ENCODE measurements at regions not wholly inside any gene's neighbourhood (a gene's known extent, or its start where the extent isn't known, plus 50 kb on each side); places are given as distances from the start of the nearest gene placed in this dataset.
"Not testable (repeated sequence)": the region's sequence is repeated elsewhere in the genome, so short reads cannot be mapped to it uniquely, and the experiment has no call there.

DNA sequence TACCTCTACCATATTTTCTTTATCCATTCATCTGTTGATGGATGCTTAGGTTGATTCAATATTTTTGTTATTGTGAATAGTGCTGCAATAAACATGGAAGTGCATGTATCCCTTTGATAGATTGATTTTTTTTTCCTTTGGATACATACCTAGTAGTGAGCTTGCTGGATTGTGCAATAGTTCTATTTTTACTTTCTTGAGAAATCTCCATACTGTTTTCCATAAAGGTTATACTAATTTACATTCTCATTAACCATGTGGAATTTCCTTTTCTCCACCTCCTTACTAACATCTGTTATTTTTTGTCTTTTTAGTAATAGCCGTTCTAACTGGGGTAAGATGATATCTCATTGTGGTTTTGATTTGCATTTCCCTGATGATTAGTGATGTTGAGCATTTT, 124.6 kb upstream of the TOX3 start:
- no peak for DNase-seq (ENCODE audit: low read depth in 1 of 2, low spot score in 2 of 2)
- H3K27me3 ChIP-seq (replicated peaks) = no peaks in the 10 kb centered on the region
- H3K4me1 ChIP-seq (replicated peaks) = no peaks in the 10 kb centered on the region
- no peaks in the 10 kb centered on the region for H3K9me3 ChIP-seq (replicated peaks)
- no peaks in the 10 kb centered on the region for H3K36me3 ChIP-seq
- H3K4me3 ChIP-seq = no peak overlapping the region
- H3K27ac ChIP-seq = no peak overlapping the region

DNA sequence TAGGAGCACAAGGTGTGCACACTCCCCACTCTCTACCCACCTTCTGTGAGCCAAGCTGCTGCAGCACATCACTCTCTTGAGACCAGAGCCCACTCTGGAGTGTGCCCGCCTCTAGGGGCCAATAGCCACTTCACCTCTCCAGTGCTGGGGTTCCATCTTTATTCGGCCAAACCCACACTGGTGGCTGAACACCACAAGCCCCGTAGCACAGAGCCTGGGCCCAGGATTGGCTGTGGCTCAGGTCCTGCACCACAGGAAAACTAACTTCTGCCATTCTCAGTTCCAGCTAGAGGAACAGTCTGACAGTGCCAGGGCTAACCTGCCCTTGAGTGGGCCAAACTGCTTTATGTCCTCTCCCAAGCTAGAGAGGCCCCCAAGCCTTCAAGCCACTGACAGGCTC, 111.0 kb upstream of the TOX3 start:
- no peak overlapping the region for H3K27ac ChIP-seq
- DNase-seq (ENCODE audit: low read depth in 1 of 2, low spot score in 2 of 2) = no peak
- peaks cover 3% of the 10 kb centered on the region; the same call in 1 of the 2 replicates for H3K9me3 ChIP-seq (replicated peaks)
- no peaks in the 10 kb centered on the region for H3K36me3 ChIP-seq
- no peak overlapping the region for H3K4me3 ChIP-seq
- H3K27me3 ChIP-seq (replicated peaks) = no peaks in the 10 kb centered on the region
- H3K4me1 ChIP-seq (replicated peaks) = no peaks in the 10 kb centered on the region

DNA sequence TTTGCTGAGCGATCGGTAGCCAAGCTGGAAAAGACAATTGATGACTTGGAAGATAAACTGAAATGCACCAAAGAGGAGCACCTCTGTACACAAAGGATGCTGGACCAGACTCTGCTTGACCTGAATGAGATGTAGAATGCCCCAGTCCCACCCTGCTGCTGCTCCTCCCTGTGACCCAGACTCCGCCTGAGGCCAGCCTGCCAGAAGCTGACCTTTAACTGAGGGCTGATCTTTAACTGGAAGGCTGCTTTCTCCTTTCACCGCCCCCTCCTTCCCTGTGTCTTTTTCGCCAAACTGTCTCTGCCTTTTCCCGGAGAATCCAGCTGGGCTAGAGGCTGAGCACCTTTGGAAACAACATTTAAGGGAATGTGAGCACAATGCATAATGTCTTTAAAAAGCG, 109.0 kb upstream of the TOX3 start:
- H3K4me1 ChIP-seq (replicated peaks); DNase-seq (ENCODE audit: low read depth in 1 of 2, low spot score in 2 of 2): not testable (repeated sequence)

DNA sequence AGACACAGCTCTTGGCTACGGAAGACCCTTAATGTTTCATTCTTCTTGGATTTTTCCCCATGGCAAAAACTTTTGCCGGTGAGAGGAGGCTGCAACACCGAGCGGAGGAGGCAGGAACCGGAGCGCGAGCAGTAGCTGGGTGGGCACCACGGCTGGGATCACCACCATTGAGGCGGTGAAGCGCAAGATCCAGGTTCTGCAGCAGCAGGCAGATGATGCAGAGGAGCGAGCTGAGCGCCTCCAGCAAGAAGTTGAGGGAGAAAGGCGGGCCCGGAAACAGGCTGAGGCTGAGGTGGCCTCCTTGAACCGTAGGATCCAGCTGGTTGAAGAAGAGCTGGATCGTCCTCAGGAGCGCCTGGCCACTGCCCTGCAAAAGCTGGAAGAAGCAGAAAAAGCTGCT, 108.2 kb upstream of the TOX3 start:
- DNase-seq (ENCODE audit: low read depth in 1 of 2, low spot score in 2 of 2); H3K4me3 ChIP-seq: not testable (repeated sequence)

More for the DNA sequence above, 109.0 kb upstream of the TOX3 start:
- not testable (repeated sequence) for H3K4me3 ChIP-seq; H3K9me3 ChIP-seq (replicated peaks); H3K27ac ChIP-seq; H3K27me3 ChIP-seq (replicated peaks); H3K36me3 ChIP-seq

DNA sequence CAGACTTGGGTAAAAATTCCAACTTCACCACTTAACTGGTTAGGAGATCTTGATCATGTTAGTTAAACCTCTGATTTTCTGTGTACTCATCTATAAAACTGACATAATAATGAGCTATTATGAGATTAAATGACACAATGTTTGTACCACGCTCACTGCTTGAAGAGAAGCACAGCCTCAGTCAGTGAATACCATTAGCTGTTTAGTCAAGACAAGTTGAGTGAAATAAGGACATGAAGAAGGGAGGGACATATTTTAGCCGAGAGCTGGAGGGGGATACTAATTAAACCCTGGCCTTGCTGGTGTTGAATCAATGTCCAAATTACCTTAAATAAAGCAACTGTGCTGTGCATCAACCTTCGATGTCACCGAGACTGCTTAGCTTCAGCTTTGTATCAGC, 105.1 kb upstream of the TOX3 start:
- H3K4me1 ChIP-seq (replicated peaks) = no peaks in the 10 kb centered on the region
- H3K9me3 ChIP-seq (replicated peaks) = no peaks in the 10 kb centered on the region; the same call in 1 of the 2 replicates
- DNase-seq (ENCODE audit: low read depth in 1 of 2, low spot score in 2 of 2) = no peak
- H3K27me3 ChIP-seq (replicated peaks) = no peaks in the 10 kb centered on the region
- no peak overlapping the region for H3K27ac ChIP-seq
- H3K36me3 ChIP-seq = no peaks in the 10 kb centered on the region
- H3K4me3 ChIP-seq = no peak overlapping the region

More for the DNA sequence above, 108.2 kb upstream of the TOX3 start:
- H3K27ac ChIP-seq; H3K36me3 ChIP-seq; H3K9me3 ChIP-seq (replicated peaks); H3K4me1 ChIP-seq (replicated peaks); H3K27me3 ChIP-seq (replicated peaks): not testable (repeated sequence)

DNA sequence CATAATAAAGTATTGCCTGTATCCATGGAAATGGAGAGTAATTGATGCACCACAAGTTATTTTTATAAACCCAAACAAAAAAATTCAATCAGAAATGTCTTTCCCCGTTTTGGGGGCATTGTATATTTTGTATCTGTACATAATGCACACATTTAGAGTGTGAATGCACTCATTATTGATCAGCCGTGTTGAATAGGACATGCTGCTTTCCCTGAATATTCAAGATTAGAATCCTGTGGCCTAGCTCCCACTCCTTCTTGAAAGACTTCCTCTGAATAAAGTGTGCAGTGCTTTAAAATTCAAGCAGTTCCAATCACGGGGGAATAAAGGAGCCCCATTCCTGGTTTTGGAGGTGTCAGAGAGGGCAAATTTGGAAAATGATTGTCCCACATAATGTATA, 103.8 kb upstream of the TOX3 start:
- Histone ChIP-seq H3K4me3 (no peak overlapping the region), H3K9me3 (replicated peaks) (no peaks in the 10 kb centered on the region; the same call in 1 of the 2 replicates), H3K36me3 (no peaks in the 10 kb centered on the region), H3K27ac (no peak overlapping the region), H3K27me3 (replicated peaks) (no peaks in the 10 kb centered on the region), H3K4me1 (replicated peaks) (no peaks in the 10 kb centered on the region)
- DNase-seq (ENCODE audit: low read depth in 1 of 2, low spot score in 2 of 2) = no peak

DNA sequence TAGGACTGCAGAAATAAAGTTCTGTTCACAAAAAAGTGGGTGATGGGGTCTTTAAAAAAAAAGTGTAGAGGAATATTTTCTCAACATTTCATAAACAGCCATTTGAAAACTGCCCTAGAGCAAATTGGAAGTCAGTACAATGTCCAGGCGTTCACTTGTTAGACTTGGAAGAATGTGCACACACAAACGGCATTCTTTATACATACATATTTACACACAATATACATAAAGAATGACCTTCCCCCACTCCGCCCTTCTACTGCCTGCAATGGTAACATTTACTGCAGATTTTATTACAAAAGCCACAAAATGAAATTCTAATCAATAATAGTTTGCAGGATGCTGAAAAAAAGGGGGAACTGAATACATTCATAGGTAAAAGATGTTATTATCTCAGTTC, 103.4 kb upstream of the TOX3 start:
- Histone ChIP-seq H3K4me3 (no peak overlapping the region), H3K9me3 (replicated peaks) (no peaks in the 10 kb centered on the region; the same call in 1 of the 2 replicates), H3K27ac (no peak overlapping the region), H3K4me1 (replicated peaks) (no peaks in the 10 kb centered on the region), H3K36me3 (no peaks in the 10 kb centered on the region), H3K27me3 (replicated peaks) (no peaks in the 10 kb centered on the region)
- no peak for DNase-seq (ENCODE audit: low read depth in 1 of 2, low spot score in 2 of 2)

DNA sequence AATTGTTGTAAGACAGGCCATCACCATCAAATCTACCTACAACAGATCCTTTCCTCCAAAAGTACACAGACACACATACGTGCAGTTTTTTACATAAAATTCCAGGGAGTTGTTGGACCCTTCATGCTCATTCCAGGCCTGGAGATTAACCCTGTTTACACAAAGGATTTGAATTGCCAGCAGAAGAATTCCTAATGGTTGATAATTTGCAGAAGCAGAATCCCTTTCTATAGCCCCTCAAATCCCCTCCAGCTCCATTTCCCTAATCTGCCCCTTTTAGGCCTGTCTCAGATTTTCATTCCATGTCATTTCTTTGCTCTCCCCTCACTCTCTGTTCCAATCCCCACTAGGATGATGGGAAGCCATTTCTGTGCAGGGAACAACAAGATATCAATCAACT, 102.9 kb upstream of the TOX3 start:
- DNase-seq (ENCODE audit: low read depth in 1 of 2, low spot score in 2 of 2) = no peak
- H3K4me1 ChIP-seq (replicated peaks) = no peaks in the 10 kb centered on the region
- H3K9me3 ChIP-seq (replicated peaks) = no peaks in the 10 kb centered on the region; the same call in 1 of the 2 replicates
- H3K27ac ChIP-seq = no peak overlapping the region
- H3K27me3 ChIP-seq (replicated peaks) = no peaks in the 10 kb centered on the region
- no peaks in the 10 kb centered on the region for H3K36me3 ChIP-seq
- no peak overlapping the region for H3K4me3 ChIP-seq

DNA sequence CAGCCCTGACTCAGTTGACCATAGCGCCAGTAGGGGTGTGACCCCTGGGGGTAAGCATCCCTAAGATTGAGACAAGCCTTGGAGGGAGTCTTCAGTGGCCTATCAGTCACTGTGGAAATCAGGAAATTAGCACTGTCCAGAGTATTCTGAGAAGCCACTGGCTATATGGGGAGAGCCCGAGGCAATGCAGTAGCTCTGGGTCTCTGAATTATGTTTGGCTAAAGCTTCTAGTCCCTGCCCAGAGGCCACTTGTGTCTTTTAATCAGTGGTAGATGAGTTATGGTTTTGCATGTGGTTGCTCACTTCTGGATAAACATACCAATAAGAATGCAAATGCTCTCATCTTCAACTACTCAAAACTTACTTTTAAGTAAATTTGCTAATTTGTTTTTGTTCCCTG, 100.6 kb upstream of the TOX3 start:
- Histone ChIP-seq H3K9me3 (replicated peaks) (no peaks in the 10 kb centered on the region), H3K4me3 (no peak overlapping the region), H3K27me3 (replicated peaks) (no peaks in the 10 kb centered on the region), H3K4me1 (replicated peaks) (no peaks in the 10 kb centered on the region), H3K36me3 (no peaks in the 10 kb centered on the region), H3K27ac (no peak overlapping the region)
- DNase-seq (ENCODE audit: low read depth in 1 of 2, low spot score in 2 of 2) = no peak

DNA sequence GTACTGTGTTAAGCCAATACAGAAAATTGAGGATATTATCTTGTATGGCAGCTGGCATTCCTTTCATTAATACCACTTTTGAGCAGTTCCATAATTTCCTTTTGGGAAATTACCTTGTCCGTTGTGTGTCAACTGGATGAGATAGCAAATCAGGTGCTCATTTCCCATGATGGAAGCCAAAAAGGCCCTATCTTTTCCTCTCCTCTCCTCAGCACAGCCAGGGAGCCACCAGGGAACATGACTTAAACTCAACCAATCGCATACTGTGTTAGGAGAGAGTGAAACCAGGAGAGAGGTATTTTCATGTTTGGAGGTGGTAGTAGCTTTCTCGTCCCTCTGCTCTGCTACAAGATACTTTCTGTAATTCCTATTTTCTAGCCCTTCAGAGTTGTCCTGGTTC, 96.1 kb upstream of the TOX3 start:
- no peak overlapping the region for H3K4me3 ChIP-seq
- no peaks in the 10 kb centered on the region for H3K9me3 ChIP-seq (replicated peaks)
- no peaks in the 10 kb centered on the region for H3K4me1 ChIP-seq (replicated peaks)
- no peaks in the 10 kb centered on the region for H3K27me3 ChIP-seq (replicated peaks)
- no peaks in the 10 kb centered on the region for H3K36me3 ChIP-seq
- no peak for DNase-seq (ENCODE audit: low read depth in 1 of 2, low spot score in 2 of 2)
- no peak overlapping the region for H3K27ac ChIP-seq

DNA sequence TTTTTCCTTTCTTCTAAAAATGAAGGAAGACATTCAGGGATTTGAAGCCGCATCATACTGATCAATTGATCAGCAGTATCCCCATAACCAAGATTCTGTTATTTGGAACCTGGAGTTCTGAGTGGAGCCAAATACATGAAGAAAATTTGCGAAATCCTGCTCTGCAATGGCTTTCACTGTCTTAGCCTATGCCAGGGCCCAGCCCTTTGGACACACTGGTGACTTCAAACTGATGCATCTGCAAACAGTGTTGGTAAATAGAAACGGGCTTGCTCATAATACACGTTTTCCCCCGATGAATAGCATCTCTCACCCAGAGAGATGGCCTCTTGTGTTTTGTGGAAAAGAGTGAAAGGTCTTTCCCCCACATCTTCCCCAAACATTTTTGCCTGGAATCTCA, 87.6 kb upstream of the TOX3 start:
- no peak for DNase-seq (ENCODE audit: low read depth in 1 of 2, low spot score in 2 of 2)
- no peak overlapping the region for H3K27ac ChIP-seq
- no peaks in the 10 kb centered on the region for H3K4me1 ChIP-seq (replicated peaks)
- H3K27me3 ChIP-seq (replicated peaks) = no peaks in the 10 kb centered on the region
- no peaks in the 10 kb centered on the region for H3K36me3 ChIP-seq
- no peak overlapping the region for H3K4me3 ChIP-seq
- H3K9me3 ChIP-seq (replicated peaks) = no peaks in the 10 kb centered on the region

DNA sequence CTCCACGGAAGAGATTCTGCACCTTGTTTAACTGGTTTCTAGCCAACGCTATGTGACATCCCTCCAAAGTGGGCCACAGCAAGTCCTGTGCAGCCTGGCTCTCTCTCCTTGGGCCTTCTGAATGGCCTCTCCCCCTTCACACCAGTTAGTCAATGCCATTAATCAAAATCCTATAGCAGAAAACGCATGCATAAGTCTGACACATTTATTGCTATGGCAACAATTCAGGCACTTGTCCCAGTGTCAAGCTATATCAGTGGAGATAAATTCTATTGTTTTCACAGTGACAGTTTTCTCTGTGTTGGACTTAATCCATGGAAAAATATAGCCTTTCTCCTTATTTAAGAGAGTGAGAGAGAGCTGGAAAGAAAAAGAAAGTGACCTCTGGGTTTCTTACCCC, 87.2 kb upstream of the TOX3 start:
- Histone ChIP-seq H3K9me3 (replicated peaks) (no peaks in the 10 kb centered on the region), H3K4me1 (replicated peaks) (no peaks in the 10 kb centered on the region), H3K27ac (no peak overlapping the region), H3K36me3 (no peaks in the 10 kb centered on the region), H3K4me3 (no peak overlapping the region), H3K27me3 (replicated peaks) (no peaks in the 10 kb centered on the region)
- no peak for DNase-seq (ENCODE audit: low read depth in 1 of 2, low spot score in 2 of 2)

DNA sequence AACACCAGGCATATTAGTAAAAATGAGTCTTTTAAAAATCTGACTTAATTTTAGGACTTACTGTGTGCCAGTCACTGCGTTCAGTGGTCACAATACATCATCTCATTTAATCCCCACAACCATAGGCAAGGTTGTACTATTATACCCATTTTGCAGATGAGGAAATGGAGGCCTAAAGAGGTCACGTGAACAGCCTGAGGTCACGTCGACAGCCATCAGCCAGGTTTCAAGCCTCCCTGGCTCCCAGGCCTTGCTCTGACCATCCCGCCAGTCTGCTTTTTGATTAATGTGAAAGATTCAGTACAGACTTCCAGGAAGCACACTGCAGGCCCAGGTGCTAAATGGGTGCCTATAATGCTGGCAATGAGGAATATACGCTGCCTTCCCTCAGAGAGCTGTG, 86.3 kb upstream of the TOX3 start:
- Histone ChIP-seq H3K4me3 (no peak overlapping the region), H3K36me3 (no peaks in the 10 kb centered on the region), H3K27ac (no peak overlapping the region), H3K9me3 (replicated peaks) (no peaks in the 10 kb centered on the region), H3K4me1 (replicated peaks) (no peaks in the 10 kb centered on the region), H3K27me3 (replicated peaks) (no peaks in the 10 kb centered on the region)
- no peak for DNase-seq (ENCODE audit: low read depth in 1 of 2, low spot score in 2 of 2)

DNA sequence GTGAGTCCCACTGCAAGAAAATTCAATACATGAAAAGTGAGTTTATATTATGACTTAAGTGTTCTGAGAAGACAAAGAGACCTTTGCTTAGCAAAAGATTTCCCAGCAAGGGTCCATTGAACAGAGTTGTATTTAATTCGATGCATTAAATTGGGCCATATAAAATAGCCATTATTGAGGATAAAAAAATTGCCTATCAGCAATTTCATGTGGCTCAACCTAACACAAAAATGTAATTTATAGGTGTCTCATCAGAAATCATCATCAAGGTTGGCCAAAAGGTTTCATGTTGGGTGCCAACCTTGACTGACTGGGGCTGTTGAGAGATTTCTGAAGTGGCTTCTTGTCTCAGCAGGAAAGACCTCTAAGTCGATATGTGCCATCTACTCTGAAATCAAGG, 84.8 kb upstream of the TOX3 start:
- Histone ChIP-seq H3K27ac (no peak overlapping the region), H3K4me3 (no peak overlapping the region), H3K27me3 (replicated peaks) (no peaks in the 10 kb centered on the region), H3K4me1 (replicated peaks) (no peaks in the 10 kb centered on the region), H3K9me3 (replicated peaks) (no peaks in the 10 kb centered on the region), H3K36me3 (no peaks in the 10 kb centered on the region)
- DNase-seq (ENCODE audit: low read depth in 1 of 2, low spot score in 2 of 2) = no peak

DNA sequence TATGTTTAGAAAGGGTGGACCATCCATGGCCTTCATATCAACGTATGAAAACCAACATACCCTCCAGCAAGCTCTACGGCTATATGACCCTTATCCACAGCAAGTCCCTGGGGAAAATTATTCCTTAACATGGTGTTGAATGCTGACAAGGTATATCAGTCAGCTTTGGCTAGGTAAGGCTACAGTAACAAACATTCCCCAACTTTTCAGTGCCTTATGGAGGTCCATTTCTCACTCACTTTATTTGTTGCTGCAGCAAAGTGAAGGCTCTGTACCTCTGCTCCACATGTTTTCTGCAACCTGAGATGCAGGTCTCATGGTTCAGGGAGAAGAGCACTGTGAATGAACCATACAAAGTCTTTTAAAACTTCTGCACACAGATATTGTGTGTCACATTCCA, 83.8 kb upstream of the TOX3 start:
- Histone ChIP-seq H3K27me3 (replicated peaks) (no peaks in the 10 kb centered on the region), H3K9me3 (replicated peaks) (no peaks in the 10 kb centered on the region), H3K36me3 (no peaks in the 10 kb centered on the region), H3K4me3 (no peak overlapping the region), H3K27ac (no peak overlapping the region), H3K4me1 (replicated peaks) (no peaks in the 10 kb centered on the region)
- DNase-seq (ENCODE audit: low read depth in 1 of 2, low spot score in 2 of 2) = no peak

Measured in SJSA1 (cell line).